Prostate gland (tissue), 2 donors: ENCODE measurements at regions not wholly inside any gene's neighbourhood (a gene's known extent, or its start where the extent isn't known, plus 50 kb on each side); places are given as distances from the start of the nearest gene placed in this dataset.

ENCODE experiments used
- DNase-seq: peaks from one replicate; pipeline ENCODE4 v3.0.0-alpha.2; 2019; ENCODE audit warnings: low spot score
- H3K27ac ChIP-seq, 2 donors: fragments of 200-600 bp; sonication (generic); 2 replicates each; pipeline ENCODE4 v1.5.1; 2017 to 2019
- H3K27me3 ChIP-seq: fragments of 200-600 bp; sonication (generic); replicated peaks from 2 replicates; pipeline ENCODE4 v1.5.1; 2019; ENCODE audit not compliant: insufficient read depth
- H3K36me3 ChIP-seq, 2 donors: fragments of 200-600 bp; sonication (generic); 1 replicate in 1 of 2; 2 replicates in 1 of 2; pipeline versions ENCODE4 v1.5.1 to v1.8.1; 2017 to 2019
- H3K4me1 ChIP-seq: fragments of 200-600 bp; sonication (generic); replicated peaks from 2 replicates; pipeline ENCODE4 v1.5.1; 2019
- H3K4me3 ChIP-seq, 2 donors: fragments of 200-600 bp; sonication (generic); 2 replicates each; pipeline ENCODE4 v1.5.1; 2017 to 2019
- H3K9me3 ChIP-seq: fragments of 200-600 bp; sonication (generic); 2 replicates; pipeline ENCODE4 v1.5.1; 2017
- CTCF ChIP-seq, 4 experiments: fragments of 200-600 bp in 2 of 4; fragments of 450-650 bp in 2 of 4; sonication (generic) in 2 of 4; IDR thresholded peaks; 1 replicate in 3 of 4; 2 replicates in 1 of 4; pipeline ENCODE4 v1.5.1; 2016 to 2019; ENCODE audit warnings: antibody characterized with exemption in 4 of 4, mild to moderate bottlenecking in 2 of 4, moderate library complexity in 2 of 4
- POLR2A ChIP-seq: fragments of 450-650 bp; IDR thresholded peaks from one replicate; pipeline ENCODE4 v1.6.1; 2016; ENCODE audit warnings: antibody characterized with exemption, mild to moderate bottlenecking
- POLR2AphosphoS5 ChIP-seq: sonication (generic); formaldehyde crosslinking; IDR thresholded peaks from one replicate; pipeline ENCODE4 v1.6.1; 2017; ENCODE audit warnings: antibody characterized with exemption
- WGBS: methylation state at CpG from one replicate; pipeline ENCODE4 v1.1.5; 2018; 5-methylcytosine and 5-hydroxymethylcytosine counted together
- intact Hi-C: fragments of 100-400 bp; cut with DNase I; formaldehyde crosslinking; loops from one replicate; pipeline ENCODE4 v1.14.2; 2022

- intact Hi-C loops, result no loop called here
- WGBS, result 91% methylated on average over 2 of the region's 2 CpGs
- Histone ChIP-seq H3K4me1 (no peaks in the 10 kb centered on the region), H3K27me3 (no peaks in the 10 kb centered on the region), H3K27ac (no peak overlapping the region), H3K9me3 (no peaks in the 10 kb centered on the region), H3K36me3 (no peaks in the 10 kb centered on the region), H3K4me3 (no peak overlapping the region)
- no peak for TF ChIP-seq POLR2A
- no peak for TF ChIP-seq POLR2AphosphoS5
- no peak for TF ChIP-seq CTCF (IDR thresholded peaks at IDR 0.05)
- no peak for DNase-seq
Observed at GRCh38 chr3:148266341-148266740, 431.4 kb upstream of the AGTR1 start.

GRCh38 chr3:148269816-148270215 lies 427.9 kb upstream of the AGTR1 start:
- intact Hi-C loops, result no loop called here
- Histone ChIP-seq H3K4me3 (no peak overlapping the region), H3K36me3 (no peaks in the 10 kb centered on the region), H3K27ac (no peak overlapping the region), H3K4me1 (no peaks in the 10 kb centered on the region), H3K27me3 (no peaks in the 10 kb centered on the region), H3K9me3 (no peaks in the 10 kb centered on the region)
- no peak for DNase-seq
- TF ChIP-seq POLR2A (no peak), CTCF (IDR thresholded peaks at IDR 0.05) (no peak), POLR2AphosphoS5 (no peak)

DNA sequence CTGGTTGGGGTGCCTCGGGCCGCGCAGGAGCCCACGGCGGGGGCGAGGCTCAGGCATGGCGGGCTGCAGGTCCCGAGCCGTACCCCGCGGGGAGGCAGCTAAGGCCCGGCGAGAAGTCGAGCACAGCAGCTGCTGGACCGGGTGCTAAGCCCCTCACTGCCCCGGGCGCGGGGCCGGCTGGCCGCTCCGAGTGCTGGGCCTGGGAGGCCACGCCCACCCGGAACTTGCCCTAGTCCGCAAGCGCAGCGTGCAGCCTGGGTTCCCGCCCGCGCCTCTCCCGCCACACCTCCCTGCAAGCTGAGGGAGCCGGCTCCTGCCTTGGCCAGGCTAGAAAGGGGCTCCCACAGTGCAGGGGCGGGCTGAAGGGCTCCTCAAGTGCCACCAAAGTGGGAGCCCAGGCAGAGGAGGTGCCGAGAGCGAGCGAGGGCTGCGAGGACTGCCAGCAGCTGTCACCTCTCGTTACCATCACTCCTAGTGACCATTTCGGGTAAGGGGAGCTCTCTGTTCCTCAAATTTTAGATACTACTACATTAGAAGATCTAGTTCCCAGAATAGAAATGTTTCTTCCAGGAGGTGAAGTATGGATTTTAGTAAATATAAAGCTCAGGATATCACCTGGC lies 417.0 kb upstream of the AGTR1 start:
- Histone ChIP-seq H3K4me3 (no peak overlapping the region), H3K36me3 (no peaks in the 10 kb centered on the region), H3K27me3 (no peaks in the 10 kb centered on the region), H3K4me1 (no peaks in the 10 kb centered on the region), H3K9me3 (no peaks in the 10 kb centered on the region), H3K27ac (no peak overlapping the region)
- WGBS, result 92% methylated on average over 35 of the region's 38 CpGs
- intact Hi-C loops, result no loop called here
- no peak for DNase-seq
- TF ChIP-seq POLR2AphosphoS5 (no peak), CTCF (IDR thresholded peaks at IDR 0.05) (no peak), POLR2A (no peak)

DNA sequence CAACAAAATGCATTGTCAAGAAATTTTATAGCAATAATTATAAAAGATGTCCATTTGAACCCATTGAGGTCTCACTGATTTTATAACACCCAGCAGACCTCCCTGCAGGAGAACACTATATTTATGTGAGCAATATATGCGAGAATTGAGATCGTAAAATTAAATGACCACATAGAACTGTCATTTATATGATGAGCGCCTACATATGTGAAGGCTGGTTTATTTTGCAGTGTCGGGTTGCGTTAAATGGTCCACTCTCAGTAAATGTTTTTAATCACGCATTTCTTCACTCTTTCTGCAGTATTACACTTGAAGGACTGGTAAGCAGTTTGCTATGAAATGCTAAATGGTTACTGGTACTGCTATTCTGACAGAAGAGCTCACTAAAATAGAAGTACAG lies 408.5 kb upstream of the AGTR1 start:
- no peaks in the 10 kb centered on the region for H3K27me3 ChIP-seq
- TF ChIP-seq POLR2A (no peak), POLR2AphosphoS5 (no peak)
- H3K27ac ChIP-seq, result no peak overlapping the region
- no peaks in the 10 kb centered on the region for H3K36me3 ChIP-seq
- no peaks in the 10 kb centered on the region for H3K4me1 ChIP-seq
- no peak overlapping the region for H3K4me3 ChIP-seq
- 48% methylated on average over 6 of the region's 6 CpGs for WGBS
- H3K9me3 ChIP-seq, result no peaks in the 10 kb centered on the region
- intact Hi-C loops, result no loop called here
- DNase-seq, result no peak

DNA sequence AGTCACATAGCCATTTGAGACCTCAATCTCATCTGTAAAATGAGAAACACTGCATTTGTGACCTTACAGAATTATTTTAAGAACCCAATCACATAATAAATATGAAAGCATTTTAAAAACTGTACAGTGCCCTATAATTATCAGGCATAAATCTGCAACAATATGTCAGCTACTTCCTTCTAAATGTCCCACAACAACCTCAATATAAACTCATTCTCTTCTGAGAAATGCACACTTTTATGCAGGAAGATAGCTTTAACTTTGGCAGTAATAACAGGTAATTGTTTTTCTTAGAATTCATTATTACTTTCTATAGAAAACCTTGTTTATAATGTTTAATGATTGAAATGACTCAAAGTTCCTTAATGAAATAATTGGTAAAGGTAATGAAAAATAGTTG lies 400.7 kb upstream of the AGTR1 start:
- Histone ChIP-seq H3K4me3 (no peak overlapping the region), H3K36me3 (no peaks in the 10 kb centered on the region), H3K4me1 (no peaks in the 10 kb centered on the region), H3K27ac (no peak overlapping the region), H3K27me3 (no peaks in the 10 kb centered on the region), H3K9me3 (no peaks in the 10 kb centered on the region)
- intact Hi-C loops, result no loop called here
- TF ChIP-seq CTCF (IDR thresholded peaks at IDR 0.05), result no peak
- no peak for TF ChIP-seq POLR2A
- no peak for TF ChIP-seq POLR2AphosphoS5
- no peak for DNase-seq
